ENCODE measurements at regions not wholly inside any gene's neighbourhood (a gene's known extent, or its start where the extent isn't known, plus 50 kb on each side); places are given as distances from the start of the nearest gene placed in this dataset.
A peak's percentile ranks its signal among the peaks of the same experiment; 100 is the strongest.

DNA sequence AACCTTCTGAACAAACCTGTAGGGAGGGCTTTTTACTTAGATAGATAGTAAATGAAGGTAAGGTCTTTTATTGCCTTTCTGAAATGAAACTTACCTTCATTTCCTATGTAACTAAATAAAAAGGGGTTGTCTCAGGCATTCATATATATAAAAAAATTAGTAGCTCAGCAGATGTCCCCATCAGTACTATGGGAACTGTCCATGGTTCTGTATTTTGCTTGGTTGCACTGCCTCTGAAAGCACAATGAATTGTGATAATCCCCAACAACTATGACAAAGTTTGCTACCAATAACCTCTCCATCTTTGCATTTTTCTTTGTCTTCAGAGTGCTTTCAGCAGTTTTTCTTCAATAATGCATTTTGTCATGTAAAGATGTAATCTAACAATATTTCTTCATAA, 222.4 kb downstream of the SLIT2 start:
- intact Hi-C loops (cut with micrococcal nuclease; ENCODE audit: unreplicated experiment) (no loop called here), in situ Hi-C loops (cut with HindIII; ENCODE audit: low pct_unique_long_range_greater_than_20kb, low sequenced_read_pairs) (no loop called here)
- CTCF ChIA-PET = no interaction called here
- no peak for DNase-seq (ENCODE audit: low read depth, low spot score)
- H3K4me1 ChIP-seq (ENCODE audit: control insufficient read depth, insufficient read depth, low read length) = no peaks in the 10 kb centered on the region
- no peak overlapping the region for H3K27ac ChIP-seq (ENCODE audit: low read length)
- ATAC-seq = no peak
- no peak overlapping the region for H3K4me3 ChIP-seq (ENCODE audit: low read depth in 2 of 2, low read length in 2 of 2)
- no TSS peak for BruUV-seq (replicated peaks)
- H3K27me3 ChIP-seq (ENCODE audit: control insufficient read depth, insufficient read depth, low read length) = no peaks in the 10 kb centered on the region
- H3K36me3 ChIP-seq (ENCODE audit: control insufficient read depth, insufficient read depth, low read length) = no peaks in the 10 kb centered on the region
- TF ChIP-seq, protein P1, sequence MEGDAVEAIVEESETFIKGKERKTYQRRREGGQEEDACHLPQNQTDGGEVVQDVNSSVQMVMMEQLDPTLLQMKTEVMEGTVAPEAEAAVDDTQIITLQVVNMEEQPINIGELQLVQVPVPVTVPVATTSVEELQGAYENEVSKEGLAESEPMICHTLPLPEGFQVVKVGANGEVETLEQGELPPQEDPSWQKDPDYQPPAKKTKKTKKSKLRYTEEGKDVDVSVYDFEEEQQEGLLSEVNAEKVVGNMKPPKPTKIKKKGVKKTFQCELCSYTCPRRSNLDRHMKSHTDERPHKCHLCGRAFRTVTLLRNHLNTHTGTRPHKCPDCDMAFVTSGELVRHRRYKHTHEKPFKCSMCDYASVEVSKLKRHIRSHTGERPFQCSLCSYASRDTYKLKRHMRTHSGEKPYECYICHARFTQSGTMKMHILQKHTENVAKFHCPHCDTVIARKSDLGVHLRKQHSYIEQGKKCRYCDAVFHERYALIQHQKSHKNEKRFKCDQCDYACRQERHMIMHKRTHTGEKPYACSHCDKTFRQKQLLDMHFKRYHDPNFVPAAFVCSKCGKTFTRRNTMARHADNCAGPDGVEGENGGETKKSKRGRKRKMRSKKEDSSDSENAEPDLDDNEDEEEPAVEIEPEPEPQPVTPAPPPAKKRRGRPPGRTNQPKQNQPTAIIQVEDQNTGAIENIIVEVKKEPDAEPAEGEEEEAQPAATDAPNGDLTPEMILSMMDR (IDR thresholded peaks at IDR 0.05) = no peak
- TF ChIP-seq POLR2AphosphoS5 (IDR thresholded peaks at IDR 0.05; ENCODE audit: low read depth, low read length) = no peak
- TF ChIP-seq, protein P2, sequence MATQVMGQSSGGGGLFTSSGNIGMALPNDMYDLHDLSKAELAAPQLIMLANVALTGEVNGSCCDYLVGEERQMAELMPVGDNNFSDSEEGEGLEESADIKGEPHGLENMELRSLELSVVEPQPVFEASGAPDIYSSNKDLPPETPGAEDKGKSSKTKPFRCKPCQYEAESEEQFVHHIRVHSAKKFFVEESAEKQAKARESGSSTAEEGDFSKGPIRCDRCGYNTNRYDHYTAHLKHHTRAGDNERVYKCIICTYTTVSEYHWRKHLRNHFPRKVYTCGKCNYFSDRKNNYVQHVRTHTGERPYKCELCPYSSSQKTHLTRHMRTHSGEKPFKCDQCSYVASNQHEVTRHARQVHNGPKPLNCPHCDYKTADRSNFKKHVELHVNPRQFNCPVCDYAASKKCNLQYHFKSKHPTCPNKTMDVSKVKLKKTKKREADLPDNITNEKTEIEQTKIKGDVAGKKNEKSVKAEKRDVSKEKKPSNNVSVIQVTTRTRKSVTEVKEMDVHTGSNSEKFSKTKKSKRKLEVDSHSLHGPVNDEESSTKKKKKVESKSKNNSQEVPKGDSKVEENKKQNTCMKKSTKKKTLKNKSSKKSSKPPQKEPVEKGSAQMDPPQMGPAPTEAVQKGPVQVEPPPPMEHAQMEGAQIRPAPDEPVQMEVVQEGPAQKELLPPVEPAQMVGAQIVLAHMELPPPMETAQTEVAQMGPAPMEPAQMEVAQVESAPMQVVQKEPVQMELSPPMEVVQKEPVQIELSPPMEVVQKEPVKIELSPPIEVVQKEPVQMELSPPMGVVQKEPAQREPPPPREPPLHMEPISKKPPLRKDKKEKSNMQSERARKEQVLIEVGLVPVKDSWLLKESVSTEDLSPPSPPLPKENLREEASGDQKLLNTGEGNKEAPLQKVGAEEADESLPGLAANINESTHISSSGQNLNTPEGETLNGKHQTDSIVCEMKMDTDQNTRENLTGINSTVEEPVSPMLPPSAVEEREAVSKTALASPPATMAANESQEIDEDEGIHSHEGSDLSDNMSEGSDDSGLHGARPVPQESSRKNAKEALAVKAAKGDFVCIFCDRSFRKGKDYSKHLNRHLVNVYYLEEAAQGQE (IDR thresholded peaks at IDR 0.05; ENCODE audit: insufficient read depth in 1 of 2, low read depth in 2 of 2, low read length in 1 of 2) = peak in 1 of 2 experiments; percentile 73; a peak in 3 of 4 replicates
- H3K9me3 ChIP-seq (ENCODE audit: control insufficient read depth, insufficient read depth, low read depth, low read length) = no peaks in the 10 kb centered on the region
- POLR2A ChIA-PET = no interaction called here

GRCh38 chr4:20478412-20478811, 221.8 kb upstream of the PACRGL start:
- H3K27me3 ChIP-seq (ENCODE audit: control insufficient read depth, insufficient read depth, low read length) = no peaks in the 10 kb centered on the region
- no peak for TF ChIP-seq POLR2AphosphoS5 (IDR thresholded peaks at IDR 0.05; ENCODE audit: low read depth, low read length)
- TF ChIP-seq SIN3A (IDR thresholded peaks at IDR 0.05; ENCODE audit: borderline replicate concordance, insufficient read depth, low read depth, low read length) = no peak
- TF ChIP-seq, protein P2 (IDR thresholded peaks at IDR 0.05; ENCODE audit: insufficient read depth in 1 of 2, low read depth in 2 of 2, low read length in 1 of 2) = no peak
- TF ChIP-seq, protein P1 (IDR thresholded peaks at IDR 0.05) = no peak
- no peak for TF ChIP-seq TCF7L2 (IDR thresholded peaks at IDR 0.05; ENCODE audit: low read depth, low read length)
- no peaks in the 10 kb centered on the region for H3K4me1 ChIP-seq (ENCODE audit: control insufficient read depth, insufficient read depth, low read length)
- ChIA-PET CTCF (no interaction called here), POLR2A (no interaction called here)
- in situ Hi-C loops (cut with HindIII; ENCODE audit: low pct_unique_long_range_greater_than_20kb, low sequenced_read_pairs) (no loop called here), intact Hi-C loops (cut with micrococcal nuclease; ENCODE audit: unreplicated experiment) (no loop called here)
- DNase-seq (ENCODE audit: low read depth, low spot score) = no peak
- BruUV-seq (replicated peaks) = no TSS peak
- H3K36me3 ChIP-seq (ENCODE audit: control insufficient read depth, insufficient read depth, low read length) = no peaks in the 10 kb centered on the region
- ATAC-seq = no peak
- H3K9me3 ChIP-seq (ENCODE audit: control insufficient read depth, insufficient read depth, low read depth, low read length) = no peaks in the 10 kb centered on the region
- H3K27ac ChIP-seq (ENCODE audit: low read length) = no peak overlapping the region
- no peak overlapping the region for H3K4me3 ChIP-seq (ENCODE audit: low read depth in 2 of 2, low read length in 2 of 2)
